GM19397 (cell line): ENCODE measurements at regions not wholly inside any gene's neighbourhood (a gene's known extent, or its start where the extent isn't known, plus 50 kb on each side); places are given as distances from the start of the nearest gene placed in this dataset.

Experiments used
- ATAC-seq: cut with Tn5 transposase; IDR thresholded peaks from one replicate; pipeline ENCODE4 v1.9.1; 2021; ENCODE audit warnings: mild to moderate bottlenecking, moderate library complexity; ENCODE audit not compliant: unreplicated experiment

DNA sequence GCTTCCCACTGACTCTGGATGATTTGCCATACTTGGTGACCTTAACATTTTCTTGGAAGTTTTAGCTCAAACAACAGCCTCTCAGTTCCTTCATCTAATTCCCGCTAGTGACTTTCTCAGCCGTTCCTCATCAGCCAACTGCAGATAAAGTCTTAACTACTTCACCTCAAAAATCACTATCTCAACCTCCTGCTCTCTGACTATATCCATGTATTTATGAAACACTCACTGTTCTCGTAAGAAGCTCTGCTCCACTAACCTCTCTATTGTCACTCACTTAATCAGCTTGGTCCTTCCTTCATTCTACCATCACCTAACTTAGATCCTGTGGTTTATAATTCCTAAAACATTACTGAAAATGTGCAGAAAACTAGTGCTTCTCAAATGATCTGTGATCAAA lies 1551.6 kb downstream of the MRPL39 start:
- ATAC-seq: no peak

- no peak for ATAC-seq
Observed at GRCh38 chr21:24050231-24050630, 1557.0 kb downstream of the MRPL39 start.

GRCh38 chr21:24046829-24047443 lies 1560.3 kb downstream of the MRPL39 start:
- no peak for ATAC-seq

DNA sequence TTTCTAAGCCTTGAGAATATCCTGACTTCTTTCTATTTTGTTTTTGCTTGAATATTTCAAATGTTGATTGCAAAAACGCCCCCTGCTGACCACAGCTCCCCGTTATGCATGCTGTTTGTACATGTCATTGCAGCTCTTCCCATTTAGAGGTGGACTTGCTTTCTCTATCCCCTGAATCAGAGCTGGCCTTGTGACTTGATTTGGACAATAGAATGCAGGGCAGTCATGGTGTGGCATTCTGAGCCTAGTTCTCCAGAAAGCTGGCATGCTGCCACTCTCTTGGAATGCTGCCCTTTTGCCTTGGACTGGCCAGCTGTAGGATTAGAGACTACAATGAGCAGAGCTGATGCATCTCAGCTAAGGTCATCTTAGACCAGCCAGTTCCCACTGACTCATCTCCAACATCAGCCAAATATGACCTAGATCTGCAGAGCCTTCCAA lies 1561.5 kb downstream of the MRPL39 start:
- ATAC-seq: no peak

DNA sequence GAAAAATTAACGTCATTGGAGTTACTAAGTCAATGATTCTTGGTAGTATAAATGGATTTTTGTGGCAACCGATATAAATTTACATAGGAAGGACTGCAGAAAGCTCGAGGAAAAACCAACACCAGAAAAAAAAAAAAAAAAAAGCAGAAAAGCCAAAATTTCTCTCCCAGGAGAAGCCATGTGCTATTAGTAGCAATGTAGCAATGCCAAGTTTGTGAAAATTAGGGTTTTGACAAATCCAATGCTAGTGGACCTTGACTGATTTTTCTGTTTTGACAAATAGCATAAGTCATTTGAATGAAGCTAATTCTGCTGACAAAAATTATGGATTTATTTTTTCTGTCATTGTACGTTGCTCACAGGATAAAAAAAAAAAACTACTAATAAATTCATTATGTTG lies 1561.9 kb downstream of the MRPL39 start:
- no peak for ATAC-seq

DNA sequence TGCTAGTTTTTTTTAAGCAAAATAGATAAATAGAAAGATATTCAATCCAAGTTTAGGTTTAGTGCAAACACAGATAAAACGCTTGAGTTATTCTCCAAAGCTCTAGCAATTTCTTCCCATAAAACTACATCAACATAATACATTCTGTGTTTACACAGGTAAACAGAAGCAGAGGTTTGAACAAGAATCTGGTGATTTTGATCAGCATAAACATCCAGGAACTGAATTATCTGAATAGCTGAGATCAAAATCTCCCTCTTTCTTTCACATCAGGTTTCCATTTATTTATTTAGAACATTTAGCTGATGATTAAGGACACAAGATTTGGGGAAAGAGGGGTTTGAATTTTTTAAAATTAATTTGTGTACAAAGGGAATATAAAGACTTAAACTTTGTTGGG lies 1564.6 kb downstream of the MRPL39 start:
- no peak for ATAC-seq

DNA sequence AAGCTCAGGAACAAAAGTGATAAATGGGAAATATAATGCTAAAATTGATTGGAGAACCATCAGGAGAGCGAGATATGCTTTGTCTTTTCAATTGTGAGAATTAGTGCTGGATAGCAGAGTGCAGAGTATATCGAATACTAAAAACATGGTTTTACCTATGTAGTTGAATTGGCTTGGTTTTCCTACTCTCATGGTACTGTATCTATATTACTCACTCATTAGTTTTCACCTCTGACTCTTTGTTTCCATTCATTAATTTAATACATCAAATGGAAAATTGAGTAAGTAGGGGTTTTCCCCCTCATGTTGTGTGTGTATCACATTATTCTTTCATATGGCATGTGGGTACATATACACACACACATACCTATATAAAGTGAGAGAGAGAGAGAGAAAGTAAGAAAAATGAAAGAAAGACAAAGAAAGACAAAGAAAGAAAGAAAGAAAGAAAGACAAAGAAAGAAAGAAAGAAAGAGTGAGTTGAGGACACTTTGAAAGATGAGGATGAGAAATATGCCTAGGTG lies 1574.5 kb downstream of the MRPL39 start:
- no peak for ATAC-seq

- ATAC-seq: no peak
Observed at GRCh38 chr21:24027396-24027795, 1579.9 kb downstream of the MRPL39 start.

GRCh38 chr21:24025101-24025500 lies 1582.2 kb downstream of the MRPL39 start:
- ATAC-seq: no peak

DNA sequence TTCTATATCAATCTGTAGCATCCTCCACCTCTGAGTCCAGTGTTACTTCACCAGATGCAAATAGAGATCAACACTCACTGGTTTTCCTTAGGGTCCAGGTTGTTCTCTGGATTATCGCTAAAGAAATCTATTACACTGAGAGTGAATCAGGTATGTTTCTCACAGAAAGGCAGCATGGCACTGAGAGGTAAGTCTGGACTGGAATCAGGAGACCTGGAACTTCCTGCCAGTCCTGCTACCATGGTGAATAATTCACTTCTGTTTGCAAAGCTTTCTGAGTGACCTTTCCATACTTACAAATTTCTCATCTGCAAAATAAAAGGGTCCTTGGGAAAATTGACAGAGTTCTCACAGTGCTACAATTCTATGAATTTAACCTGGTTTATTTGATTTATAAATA lies 1583.3 kb downstream of the MRPL39 start:
- ATAC-seq: no peak

DNA sequence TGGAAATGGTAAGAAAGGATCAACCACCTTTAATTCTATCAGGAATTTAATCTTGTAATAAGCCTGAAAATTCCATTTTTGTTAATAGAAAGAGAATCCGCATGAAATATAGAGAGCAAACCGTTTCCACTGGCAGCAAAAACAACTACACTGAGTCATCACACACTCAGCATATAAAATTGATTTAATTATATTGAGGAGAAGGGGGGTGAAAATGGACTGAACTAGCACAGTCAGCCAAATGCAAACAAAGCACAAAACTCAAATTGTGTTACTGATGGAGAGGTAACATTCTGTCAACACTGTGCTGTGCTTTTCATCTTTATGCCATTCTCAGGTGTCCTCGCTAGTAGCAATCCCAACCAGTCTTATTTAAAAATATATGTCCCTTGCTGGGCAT lies 1583.9 kb downstream of the MRPL39 start:
- ATAC-seq: no peak

GRCh38 chr21:24014381-24014780 lies 1592.9 kb downstream of the MRPL39 start:
- ATAC-seq: no peak

GRCh38 chr21:24011087-24011486 lies 1596.2 kb downstream of the MRPL39 start:
- no peak for ATAC-seq

DNA sequence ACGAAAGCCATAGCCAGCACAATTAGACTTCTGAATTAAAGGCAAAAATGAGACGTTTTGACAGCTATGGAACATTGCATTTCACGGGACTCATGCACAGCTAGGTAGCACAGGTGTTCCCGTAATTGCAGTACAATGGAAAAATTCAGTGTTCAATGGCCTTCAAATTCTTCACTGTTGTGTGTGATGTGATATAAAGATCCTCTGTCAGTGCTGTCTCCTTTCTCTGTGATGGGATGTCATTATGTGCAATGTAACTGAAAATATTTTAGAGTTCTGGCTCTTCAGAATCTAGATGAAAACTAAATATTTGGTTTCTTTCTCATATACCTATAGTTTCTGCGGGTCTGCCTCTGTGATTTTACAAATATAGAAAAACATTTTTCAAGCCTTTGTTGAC lies 1599.7 kb downstream of the MRPL39 start:
- ATAC-seq: no peak

DNA sequence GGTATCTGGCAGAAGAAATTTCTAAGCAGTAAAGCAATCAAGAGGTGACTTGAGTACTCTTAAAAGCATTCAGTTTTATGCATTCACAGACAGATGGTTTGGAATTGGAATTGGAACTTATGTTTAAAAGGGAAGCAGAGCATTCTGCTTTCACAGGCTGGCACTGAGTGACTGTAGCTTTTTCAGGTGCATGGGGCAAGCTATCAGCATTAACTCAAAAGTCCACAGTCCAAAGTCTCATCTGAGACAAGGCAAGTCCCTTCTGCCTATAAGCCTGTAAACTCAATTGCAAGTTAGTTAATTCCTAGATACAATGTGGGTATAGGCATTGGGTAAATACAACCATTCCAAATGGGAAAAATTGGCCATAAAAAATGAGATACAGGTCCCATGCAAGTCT lies 1620.3 kb downstream of the MRPL39 start:
- ATAC-seq: no peak

DNA sequence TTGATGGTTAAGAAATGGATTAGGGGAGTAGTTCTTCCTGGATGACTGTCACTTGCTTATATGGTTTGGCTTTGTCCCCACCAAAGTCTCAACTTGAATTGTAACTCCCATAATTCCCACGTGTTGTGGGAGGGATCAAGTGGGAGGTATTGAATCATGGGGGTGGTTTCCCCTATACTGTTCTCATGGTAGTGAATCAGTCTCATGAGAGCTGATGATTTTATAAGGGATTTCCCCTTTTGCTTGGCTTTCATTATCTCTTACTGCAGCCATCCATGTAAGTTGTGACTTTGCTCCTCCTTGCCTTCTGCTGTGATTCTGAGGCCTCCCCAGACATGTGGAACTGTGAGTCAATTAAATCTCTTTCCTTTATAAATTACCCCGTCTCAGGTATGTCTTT lies 1621.1 kb downstream of the MRPL39 start:
- ATAC-seq: no peak

- no peak for ATAC-seq
Observed at GRCh38 chr21:23982546-23982945, 1624.7 kb downstream of the MRPL39 start.

GRCh38 chr21:23977971-23978370 lies 1629.3 kb downstream of the MRPL39 start:
- ATAC-seq: no peak

- peak; percentile 96 for ATAC-seq
Observed at GRCh38 chr21:23968722-23969647, 1638.3 kb downstream of the MRPL39 start.

GRCh38 chr21:23968008-23968407 lies 1639.3 kb downstream of the MRPL39 start:
- no peak for ATAC-seq

- ATAC-seq: no peak
Observed at GRCh38 chr21:23963454-23963853, 1643.8 kb downstream of the MRPL39 start.

- ATAC-seq: no peak
Observed at GRCh38 chr21:23960769-23961168, 1646.5 kb downstream of the MRPL39 start.
